K562 (cell line): ENCODE measurements at regions not wholly inside any gene's neighbourhood (a gene's known extent, or its start where the extent isn't known, plus 50 kb on each side); places are given as distances from the start of the nearest gene placed in this dataset.

ENCODE experiments used
- ATAC-seq: fragments of 200-7000 bp; cut with Tn5 transposase; 3 replicates; pipeline ENCODE4 v1.9.1; 2020; ENCODE audit warnings: moderate library complexity
- BruUV-seq: library from RNA; stranded (reverse); fragments of 400-500 nt; replicated peaks from 2 replicates; lab custom pipeline; 2021; lab: Mats Ljungman, UMichigan
- CTCF ChIA-PET: fragments of 300-600 bp; formaldehyde crosslinking; extraction: SDS; loops from one replicate; lab custom pipeline; 2021; ENCODE audit warnings: low intra/inter-chr PET ratio; lab: Yijun Ruan, JAX
- POLR2A ChIA-PET: fragments of 300-600, 350-650 bp; sonication (Branson Sonifier 250); formaldehyde crosslinking; extraction: SDS; loops from one replicate; lab custom pipeline; 2021; ENCODE audit warnings: antibody characterized with exemption, inconsistent platforms; lab: Yijun Ruan, JAX
- DNase-seq, 4 experiments: peaks; one replicate each; pipeline versions ENCODE4 v3.0.0 to v3.0.0-alpha.2; 2011 to 2018; ENCODE audit warnings: low spot score in 3 of 4, mixed read lengths in 3 of 4; ENCODE audit errors: extremely low read depth in 1 of 4
- FAIRE-seq: peaks from 2 replicates; lab custom pipeline; 2011; peaks lifted over from hg19 to GRCh38; lab: Jason Lieb, UNC
- H2AFZ ChIP-seq: 2 replicates; pipeline ENCODE4 v1.6.0; 2011; ENCODE audit warnings: low read depth, low read length, control low read depth, inconsistent platforms
- H3K27ac ChIP-seq: fragments of 200-600 bp; 3 replicates; pipeline ENCODE4 v1.8.0; 2011; ENCODE audit warnings: low read depth, mild to moderate bottlenecking, control low read depth, inconsistent platforms, low read length, moderate library complexity, mixed read lengths; ENCODE audit errors: extremely low read depth
- H3K27me3 ChIP-seq, 2 experiments: fragments of 300-600 bp in 1 of 2; 2 replicates in 1 of 2; 3 replicates in 1 of 2; pipeline versions ENCODE4 v1.6.0 to v1.8.0; 2011; ENCODE audit warnings: inconsistent platforms in 2 of 2, low read length in 2 of 2, mild to moderate bottlenecking in 1 of 2, mixed read lengths in 1 of 2, moderate library complexity in 1 of 2; ENCODE audit not compliant: control insufficient read depth in 2 of 2, insufficient read depth in 2 of 2
- H3K36me3 ChIP-seq: fragments of 300-600 bp; 3 replicates; pipeline ENCODE4 v1.8.0; 2011; ENCODE audit warnings: mild to moderate bottlenecking, low read length, inconsistent platforms; ENCODE audit not compliant: control insufficient read depth, insufficient read depth
- H3K4me1 ChIP-seq, 2 experiments: fragments of 200-600 bp in 1 of 2; replicated peaks in 1 of 2; 2 replicates in 1 of 2; 3 replicates in 1 of 2; pipeline versions ENCODE4 v1.5.1 to v1.8.0; 2011; ENCODE audit warnings: inconsistent platforms in 2 of 2, low read length in 2 of 2, mild to moderate bottlenecking in 1 of 2, mixed read lengths in 1 of 2, moderate library complexity in 1 of 2; ENCODE audit not compliant: control insufficient read depth in 2 of 2, insufficient read depth in 2 of 2
- H3K4me2 ChIP-seq: 2 replicates; pipeline ENCODE4 v1.6.1; 2011; ENCODE audit warnings: low read length, control low read depth, inconsistent platforms, mixed read lengths; ENCODE audit not compliant: insufficient read depth
- H3K4me3 ChIP-seq: fragments of 200-600 bp; sonication (generic), shearing (Covaris generic); 2 replicates; pipeline ENCODE4 v1.5.1; 2016; ENCODE audit warnings: control low read depth, inconsistent platforms
- H3K79me2 ChIP-seq: fragments of 200-600 bp; 3 replicates; pipeline ENCODE4 v1.8.0; 2011; ENCODE audit warnings: low read length, inconsistent platforms; ENCODE audit not compliant: control insufficient read depth, insufficient read depth
- H3K9ac ChIP-seq, 2 experiments: 2 replicates each; pipeline versions ENCODE4 v1.6.0 to v1.6.1; 2011; ENCODE audit warnings: low read depth in 2 of 2, low read length in 2 of 2, control low read depth in 1 of 2, inconsistent platforms in 1 of 2, mild to moderate bottlenecking in 1 of 2, mixed read lengths in 1 of 2; ENCODE audit not compliant: insufficient read depth in 1 of 2
- H3K9me1 ChIP-seq: one replicate; pipeline ENCODE4 v1.6.0; 2011; ENCODE audit warnings: inconsistent platforms, mild to moderate bottlenecking, low read length, moderate library complexity; ENCODE audit not compliant: control insufficient read depth, insufficient read depth
- H3K9me3 ChIP-seq: replicated peaks from 2 replicates; pipeline ENCODE4 v1.5.1; 2011; ENCODE audit warnings: low read depth, low read length, inconsistent platforms; ENCODE audit not compliant: control insufficient read depth, insufficient read depth
- H4K20me1 ChIP-seq: replicated peaks from 2 replicates; pipeline ENCODE4 v1.6.1; 2011; ENCODE audit warnings: low read length, inconsistent platforms, mixed read lengths; ENCODE audit not compliant: control insufficient read depth, insufficient read depth
- CC2D1A ChIP-seq: fragments of 450-650 bp; IDR thresholded peaks from 2 replicates; pipeline ENCODE4 v1.6.1; 2017; ENCODE audit warnings: mild to moderate bottlenecking
- CREM ChIP-seq: IDR thresholded peaks from 2 replicates; pipeline ENCODE4 v1.6.1; 2014; ENCODE audit warnings: antibody characterized with exemption, low read depth
- E2F5 ChIP-seq: sonication (generic); formaldehyde crosslinking; IDR thresholded peaks from 2 replicates; pipeline ENCODE4 v1.8.0; 2022; ENCODE audit warnings: mild to moderate bottlenecking, missing genetic modification reagents
- GTF2E2 ChIP-seq: fragments of 200-800 bp; sonication (Bioruptor generic); IDR thresholded peaks from 2 replicates; pipeline ENCODE4 v1.6.1; 2016; ENCODE audit warnings: missing genetic modification characterization, missing compliant biosample characterization
- HDAC6 ChIP-seq: IDR thresholded peaks from 2 replicates; pipeline ENCODE4 v1.6.1; 2012; ENCODE audit warnings: low read depth, mild to moderate bottlenecking, control low read depth, inconsistent platforms, low read length, moderate library complexity
- HIVEP1 ChIP-seq: fragments of 250-450 bp; sonication (Bioruptor Pico); IDR thresholded peaks from 2 replicates; pipeline ENCODE4 v1.4.0; 2020; ENCODE audit warnings: mild to moderate bottlenecking
- HSF4 ChIP-seq: fragments of 250-450 bp; sonication (Bioruptor Pico); IDR thresholded peaks from 2 replicates; pipeline ENCODE4 v2.1.2; 2022; ENCODE audit warnings: mild to moderate bottlenecking, moderate library complexity, borderline replicate concordance
- KLF1 ChIP-seq: fragments of 450-650 bp; IDR thresholded peaks from 2 replicates; pipeline ENCODE4 v1.6.1; 2016; ENCODE audit warnings: missing genetic modification characterization, missing compliant biosample characterization
- TCF7L2 ChIP-seq: fragments of 150-350 bp; IDR thresholded peaks from 2 replicates; pipeline ENCODE4 v1.6.1; 2016; ENCODE audit warnings: low read depth, mild to moderate bottlenecking, low read length, moderate library complexity
- TFAP4 ChIP-seq: sonication (generic); formaldehyde crosslinking; IDR thresholded peaks from 2 replicates; pipeline ENCODE4 v1.8.0; 2022; ENCODE audit warnings: missing genetic modification reagents, mild to moderate bottlenecking, moderate library complexity, borderline replicate concordance
- YY1 ChIP-seq, 3 experiments: IDR thresholded peaks; 2 replicates each; pipeline ENCODE4 v1.6.1; 2011; ENCODE audit warnings: low read length in 2 of 3, mild to moderate bottlenecking in 2 of 3, moderate library complexity in 2 of 3, borderline replicate concordance in 1 of 3, control low read depth in 1 of 3, low read depth in 1 of 3; ENCODE audit not compliant: insufficient read depth in 3 of 3, insufficient replicate concordance in 2 of 3, control insufficient read depth in 1 of 3, insufficient read length in 1 of 3; ENCODE audit errors: extremely low read depth in 1 of 3
- ZFP36 ChIP-seq: fragments of 150-350 bp; IDR thresholded peaks from 2 replicates; pipeline ENCODE4 v1.6.1; 2018; ENCODE audit warnings: low read length, low read depth; ENCODE audit not compliant: partially characterized antibody
- ZNF280B ChIP-seq: fragments of 250-450 bp; sonication (Bioruptor Pico); IDR thresholded peaks from 2 replicates; pipeline ENCODE4 v1.5.1; 2021; ENCODE audit warnings: mild to moderate bottlenecking
- ZNF699 ChIP-seq: fragments of 250-450 bp; sonication (Bioruptor Pico); IDR thresholded peaks from 2 replicates; pipeline ENCODE4 v1.8.0; 2021; ENCODE audit warnings: mild to moderate bottlenecking, moderate library complexity; ENCODE audit not compliant: insufficient replicate concordance
- ZSCAN29 ChIP-seq: fragments of 450-650 bp; IDR thresholded peaks from 2 replicates; pipeline ENCODE4 v1.6.1; 2017
- WGBS: fragments of 100-300 bp; shearing (Covaris generic); methylation state at CpG from one replicate; pipeline ENCODE4 v1.1.6; 2016; ENCODE audit warnings: low coverage, mixed read lengths; ENCODE audit not compliant: insufficient coverage; ENCODE audit errors: missing lambda C conversion rate; 5-methylcytosine and 5-hydroxymethylcytosine counted together
- in situ Hi-C: fragments of 300-500 bp; cut with MboI; formaldehyde crosslinking; loops from 4 replicates; pipeline ENCODE4 v1.15.0; 2018; ENCODE audit warnings: inconsistent platforms, mixed read lengths
- intact Hi-C: fragments of 100-400 bp; cut with micrococcal nuclease; formaldehyde crosslinking; loops from 2 replicates; pipeline ENCODE4 v1.14.2; 2022
- TF ChIP-seq, protein P1 (sequence below): fragments of 250-450 bp; sonication (Bioruptor Pico); IDR thresholded peaks from 2 replicates; pipeline ENCODE4 v1.8.0; 2022; ENCODE audit warnings: moderate library complexity, mild to moderate bottlenecking, inconsistent platforms

- Histone ChIP-seq H4K20me1 (no peaks in the 10 kb centered on the region), H3K4me1 (no peaks in the 10 kb centered on the region), H3K36me3 (no peaks in the 10 kb centered on the region), H3K79me2 (no peaks in the 10 kb centered on the region), H3K4me2 (no peak overlapping the region), H2AFZ (no peak overlapping the region), H3K27me3 (no peaks in the 10 kb centered on the region), H3K9ac (no peak overlapping the region), H3K27ac (no peak overlapping the region), H3K9me1 (no peaks in the 10 kb centered on the region), H3K9me3 (no peaks in the 10 kb centered on the region), H3K4me3 (no peak overlapping the region)
- WGBS, result 3% methylated on average over 3 of the region's 3 CpGs
- BruUV-seq, result no TSS peak
- in situ Hi-C loops, result no loop called here
- no peak for DNase-seq
- ChIA-PET CTCF (no interaction called here), POLR2A (no interaction called here)
- no peak for FAIRE-seq
- intact Hi-C loops, result no loop called here
- TF ChIP-seq ZNF699 (CRISPR knock-in tag) (no peak), YY1 (IDR thresholded peaks at IDR 0.05; ENCODE audit: borderline replicate concordance in 1 of 3, control insufficient read depth in 1 of 3, extremely low read depth in 1 of 3, insufficient read depth in 3 of 3, insufficient read length in 1 of 3, insufficient replicate concordance in 2 of 3, low read depth in 1 of 3, low read length in 2 of 3) (no peak), HSF4 (CRISPR knock-in tag) (no peak), KLF1 (tag) (no peak), TCF7L2 (no peak), GTF2E2 (no peak), CC2D1A (no peak), ZFP36 (no peak), HIVEP1 (CRISPR knock-in tag) (no peak), ZSCAN29 (no peak), HDAC6 (no peak), E2F5 (no peak), ZNF280B (CRISPR knock-in tag) (no peak), CREM (no peak), TFAP4 (CRISPR knock-in tag) (no peak)
- TF ChIP-seq, protein P1, sequence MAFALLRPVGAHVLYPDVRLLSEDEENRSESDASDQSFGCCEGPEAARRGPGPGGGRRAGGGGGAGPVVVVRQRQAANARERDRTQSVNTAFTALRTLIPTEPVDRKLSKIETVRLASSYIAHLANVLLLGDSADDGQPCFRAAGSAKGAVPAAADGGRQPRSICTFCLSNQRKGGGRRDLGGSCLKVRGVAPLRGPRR (CRISPR knock-in tag), result no peak
- ATAC-seq, result no peak
Measured at GRCh38 chr14:49516286-49516685, 69.9 kb downstream of the RPS29 start.
